Progenitor cell of endocrine pancreas (in vitro differentiated cells): ENCODE measurements at regions not wholly inside any gene's neighbourhood (a gene's known extent, or its start where the extent isn't known, plus 50 kb on each side); places are given as distances from the start of the nearest gene placed in this dataset.
"Not testable (repeated sequence)": the region's sequence is repeated elsewhere in the genome, so short reads cannot be mapped to it uniquely, and the experiment has no call there.

Experiments used
- DNase-seq: peaks from one replicate; pipeline ENCODE4 v3.0.0; 2021; ENCODE audit warnings: low spot score; ENCODE audit not compliant: unreplicated experiment
- H3K27ac Mint-ChIP-seq: 2 replicates; pipeline ENCODE4 v1.8.0; 2021; ENCODE audit warnings: mild to moderate bottlenecking, moderate library complexity, mixed read lengths
- H3K27me3 Mint-ChIP-seq: 2 replicates; pipeline ENCODE4 v1.8.0; 2021; ENCODE audit warnings: mixed read lengths
- H3K36me3 Mint-ChIP-seq: 2 replicates; pipeline ENCODE4 v1.8.0; 2022; ENCODE audit warnings: mixed read lengths; ENCODE audit not compliant: insufficient read depth
- H3K4me1 Mint-ChIP-seq: 2 replicates; pipeline ENCODE4 v1.8.0; 2021; ENCODE audit warnings: low read depth, mixed read lengths
- H3K4me3 Mint-ChIP-seq: 2 replicates; pipeline ENCODE4 v1.8.0; 2021; ENCODE audit warnings: low read depth, mild to moderate bottlenecking, moderate library complexity, mixed read lengths
- H3K9me3 Mint-ChIP-seq: 2 replicates; pipeline ENCODE4 v1.8.0; 2021; ENCODE audit warnings: low read depth, mixed read lengths
- TF ChIP-seq, protein P1 (sequence below): fragments of 200-600 bp; sonication (generic); IDR thresholded peaks from one replicate; pipeline ENCODE4 v1.5.0; 2021; ENCODE audit warnings: antibody characterized with exemption, mild to moderate bottlenecking; ENCODE audit not compliant: unreplicated experiment

DNA sequence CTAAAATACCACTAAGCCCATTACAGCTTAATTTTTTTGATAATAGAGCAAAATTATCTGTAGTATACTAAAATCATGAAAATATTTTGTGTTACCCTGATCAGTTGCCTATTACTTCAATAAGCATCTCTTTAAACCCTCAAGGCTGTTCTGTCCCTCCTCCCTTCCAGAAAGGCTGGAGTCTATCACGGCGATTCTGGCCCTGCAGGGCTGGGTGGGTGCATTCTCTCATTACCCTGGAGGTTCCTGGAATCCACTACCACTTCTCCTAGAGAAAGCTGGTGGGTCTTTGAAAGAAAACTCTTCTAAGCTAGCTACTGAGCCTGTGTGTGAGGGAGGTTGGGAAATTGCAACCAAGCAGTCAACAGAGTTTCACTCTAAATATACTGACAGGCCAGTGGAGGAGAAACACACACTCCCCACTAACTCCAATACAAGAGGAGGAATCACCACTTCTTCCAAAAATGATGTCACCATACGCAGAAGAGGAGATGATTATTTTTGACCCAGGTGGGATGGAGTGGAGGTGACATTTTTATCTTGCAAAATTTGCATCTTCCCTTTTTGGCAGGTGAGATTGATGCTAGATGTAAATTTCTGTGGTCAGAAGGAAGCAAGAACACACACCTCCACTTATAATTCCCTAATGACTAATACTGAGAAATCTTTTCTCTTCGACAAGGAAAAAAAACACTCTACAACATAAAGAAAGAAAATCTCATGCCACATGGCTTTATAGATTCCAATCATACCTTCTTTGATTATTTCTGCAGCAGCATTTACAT, 182.3 kb upstream of the PHACTR1 start:
- Mint-ChIP-seq H3K27me3 (peaks cover 8% of the 10 kb centered on the region), H3K4me3 (no peak overlapping the region), H3K27ac (no peak overlapping the region), H3K36me3 (no peaks in the 10 kb centered on the region), H3K9me3 (no peaks in the 10 kb centered on the region), H3K4me1 (peaks cover 12% of the 10 kb centered on the region)
- TF ChIP-seq, protein P1, sequence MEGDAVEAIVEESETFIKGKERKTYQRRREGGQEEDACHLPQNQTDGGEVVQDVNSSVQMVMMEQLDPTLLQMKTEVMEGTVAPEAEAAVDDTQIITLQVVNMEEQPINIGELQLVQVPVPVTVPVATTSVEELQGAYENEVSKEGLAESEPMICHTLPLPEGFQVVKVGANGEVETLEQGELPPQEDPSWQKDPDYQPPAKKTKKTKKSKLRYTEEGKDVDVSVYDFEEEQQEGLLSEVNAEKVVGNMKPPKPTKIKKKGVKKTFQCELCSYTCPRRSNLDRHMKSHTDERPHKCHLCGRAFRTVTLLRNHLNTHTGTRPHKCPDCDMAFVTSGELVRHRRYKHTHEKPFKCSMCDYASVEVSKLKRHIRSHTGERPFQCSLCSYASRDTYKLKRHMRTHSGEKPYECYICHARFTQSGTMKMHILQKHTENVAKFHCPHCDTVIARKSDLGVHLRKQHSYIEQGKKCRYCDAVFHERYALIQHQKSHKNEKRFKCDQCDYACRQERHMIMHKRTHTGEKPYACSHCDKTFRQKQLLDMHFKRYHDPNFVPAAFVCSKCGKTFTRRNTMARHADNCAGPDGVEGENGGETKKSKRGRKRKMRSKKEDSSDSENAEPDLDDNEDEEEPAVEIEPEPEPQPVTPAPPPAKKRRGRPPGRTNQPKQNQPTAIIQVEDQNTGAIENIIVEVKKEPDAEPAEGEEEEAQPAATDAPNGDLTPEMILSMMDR, result no peak
- no peak for DNase-seq

DNA sequence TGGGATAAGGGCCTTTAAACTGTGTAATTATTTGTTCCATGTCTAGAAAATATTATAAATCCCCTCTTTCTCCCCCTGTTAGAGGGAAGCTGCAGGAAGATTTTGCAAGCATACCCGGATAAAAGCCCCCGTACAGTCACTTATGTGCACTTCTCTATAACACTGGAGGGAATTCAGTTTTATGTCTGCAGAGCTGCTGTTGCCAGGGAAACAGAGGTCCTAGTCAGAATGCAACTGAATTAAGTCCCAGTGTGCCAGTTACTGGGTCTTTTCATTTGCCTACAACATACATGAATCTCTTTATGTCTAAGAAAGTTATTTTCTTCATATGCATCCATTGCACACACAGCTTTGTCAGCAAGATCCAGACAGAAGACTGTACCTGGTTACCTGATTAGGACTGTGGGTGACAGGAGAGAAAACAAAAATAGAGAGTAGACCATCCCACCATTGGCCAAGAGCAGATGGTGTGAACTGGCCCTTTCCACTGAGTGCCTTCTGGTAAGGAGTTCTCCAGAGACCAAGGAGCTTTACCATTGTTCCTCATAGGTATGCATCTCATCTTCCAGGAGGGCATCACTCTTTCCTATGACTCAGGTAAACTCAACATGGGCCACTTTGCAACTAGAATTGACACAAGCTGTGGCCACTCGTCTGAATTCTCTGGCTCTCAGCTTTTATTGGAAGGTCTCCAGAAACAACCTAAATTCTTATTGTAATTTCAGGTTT, 180.8 kb upstream of the PHACTR1 start:
- Mint-ChIP-seq H3K27ac (no peak overlapping the region), H3K4me3 (no peak overlapping the region), H3K36me3 (no peaks in the 10 kb centered on the region), H3K4me1 (peaks cover 12% of the 10 kb centered on the region), H3K9me3 (no peaks in the 10 kb centered on the region), H3K27me3 (peaks cover 3% of the 10 kb centered on the region)
- DNase-seq, result no peak
- TF ChIP-seq, protein P1, result no peak

DNA sequence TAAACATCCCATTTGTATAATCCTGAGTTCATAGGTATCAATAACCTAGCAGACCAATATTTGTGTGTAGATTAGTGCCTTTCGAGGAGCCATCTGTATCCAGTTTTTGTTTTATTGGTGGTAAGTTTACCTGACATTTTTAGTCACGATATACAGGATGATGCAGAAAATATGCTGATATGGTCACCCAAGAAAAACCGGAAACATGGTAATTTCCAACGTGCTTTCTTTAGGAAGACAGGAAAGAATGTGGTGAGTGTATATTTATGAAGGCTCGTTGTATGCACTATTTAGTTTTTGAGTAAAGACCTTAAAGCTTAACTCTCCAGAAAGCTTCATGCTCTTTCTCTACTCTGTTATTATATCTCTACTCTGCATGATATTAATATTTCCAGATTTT, 180.2 kb upstream of the PHACTR1 start:
- Mint-ChIP-seq H3K36me3 (no peaks in the 10 kb centered on the region), H3K4me3 (no peak overlapping the region), H3K27me3 (peaks cover 3% of the 10 kb centered on the region), H3K9me3 (no peaks in the 10 kb centered on the region), H3K27ac (no peak overlapping the region), H3K4me1 (peaks cover 12% of the 10 kb centered on the region)
- DNase-seq, result no peak
- TF ChIP-seq, protein P1, result no peak

DNA sequence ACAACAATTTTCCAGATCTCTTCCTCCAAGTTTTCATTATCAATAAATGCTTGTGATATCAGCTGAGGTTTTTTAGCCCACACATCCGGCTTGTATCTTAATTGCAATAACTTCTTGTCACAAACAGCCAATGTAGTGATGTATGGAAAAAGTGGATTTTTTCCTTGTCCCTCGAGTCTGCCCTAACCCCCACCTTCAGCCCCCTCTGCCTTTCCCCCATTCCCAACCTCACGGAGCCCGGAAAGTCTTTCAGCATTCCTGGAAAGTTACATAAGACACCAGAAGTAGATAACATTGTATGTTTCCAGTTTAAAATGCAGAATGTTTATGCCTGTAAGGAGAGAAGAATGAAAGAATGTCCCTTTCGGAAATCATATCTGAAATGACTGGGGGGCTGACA, 179.2 kb upstream of the PHACTR1 start:
- no peak overlapping the region for H3K4me3 Mint-ChIP-seq
- TF ChIP-seq, protein P1, result no peak

DNA sequence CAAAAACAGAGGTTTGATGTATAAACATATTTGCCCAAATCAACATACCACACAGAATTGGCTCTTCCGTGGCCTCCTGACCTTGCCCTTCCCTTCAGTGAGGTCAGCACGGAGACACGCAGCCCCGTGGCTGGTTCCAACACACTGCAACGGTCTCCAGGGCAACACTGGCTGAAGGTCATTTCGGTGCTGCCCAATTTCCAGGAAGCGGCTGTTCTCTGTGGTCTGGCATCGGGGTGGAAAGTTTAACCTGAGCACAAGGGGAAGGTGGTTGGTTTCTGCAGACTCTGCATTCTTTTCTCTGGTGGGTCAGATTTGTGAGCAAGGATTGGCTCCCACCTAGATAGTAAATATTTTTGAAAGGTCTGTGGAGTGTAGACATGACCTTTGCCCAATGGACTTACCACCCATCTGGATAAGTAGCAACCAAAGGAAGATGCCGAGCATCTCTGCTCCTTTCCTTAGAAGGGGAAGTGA, 177.6 kb upstream of the PHACTR1 start:
- TF ChIP-seq, protein P1, result no peak
- Mint-ChIP-seq H3K36me3 (peaks cover 3% of the 10 kb centered on the region), H3K4me3 (no peak overlapping the region), H3K9me3 (peaks cover 6% of the 10 kb centered on the region), H3K4me1 (peaks cover 17% of the 10 kb centered on the region), H3K27ac (peak overlapping the region; percentile 13), H3K27me3 (no peaks in the 10 kb centered on the region)
- no peak for DNase-seq

More for the DNA sequence above, 179.2 kb upstream of the PHACTR1 start:
- Mint-ChIP-seq H3K27ac (peak overlapping the region; percentile 73), H3K36me3 (peaks cover 2% of the 10 kb centered on the region), H3K9me3 (peaks cover 3% of the 10 kb centered on the region), H3K4me1 (peaks cover 12% of the 10 kb centered on the region), H3K27me3 (peaks cover 3% of the 10 kb centered on the region)
- DNase-seq, result no peak

DNA sequence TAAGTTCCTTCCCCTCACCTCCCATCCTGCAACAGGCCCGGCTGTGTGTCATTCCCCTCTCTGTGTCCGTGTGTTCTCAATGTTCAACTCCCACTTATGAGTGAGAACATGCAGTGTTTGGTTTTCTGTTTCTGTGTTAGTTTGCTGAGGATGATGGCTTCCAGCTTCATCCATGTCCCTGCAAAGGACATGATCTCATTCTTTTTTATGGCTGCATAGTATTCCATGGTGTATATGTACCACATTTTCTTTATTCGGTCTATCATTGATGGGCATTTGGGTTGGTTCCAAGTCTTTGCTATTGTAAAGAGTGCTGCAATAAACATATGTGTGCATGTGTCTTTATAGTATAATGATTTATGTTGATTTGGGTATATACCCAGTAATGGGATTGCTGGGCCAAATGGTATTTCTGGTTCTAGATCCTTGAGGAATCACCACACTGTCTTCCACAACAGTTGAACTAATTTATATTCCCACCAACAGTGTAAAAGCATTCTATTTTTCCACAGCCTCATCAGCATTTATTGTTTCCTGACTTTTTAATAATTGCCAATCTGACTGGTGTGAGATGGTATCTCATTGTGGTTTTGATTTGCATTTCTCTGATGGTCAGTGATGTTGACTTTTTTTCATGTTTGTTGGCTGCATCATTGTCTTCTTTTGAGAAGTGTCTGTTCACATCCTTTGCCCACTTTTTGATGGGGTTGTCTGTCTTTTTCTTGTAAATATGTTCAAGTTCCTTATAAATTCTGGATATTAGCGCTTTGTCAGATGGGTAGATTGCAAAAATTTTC, 174.1 kb upstream of the PHACTR1 start:
- not testable (repeated sequence) for H3K4me3 Mint-ChIP-seq, H3K27me3 Mint-ChIP-seq, H3K9me3 Mint-ChIP-seq, H3K36me3 Mint-ChIP-seq, H3K27ac Mint-ChIP-seq, DNase-seq
- H3K4me1 Mint-ChIP-seq, result peaks cover 21% of the 10 kb centered on the region
